ENCODE measurements at regions not wholly inside any gene's neighbourhood (a gene's known extent, or its start where the extent isn't known, plus 50 kb on each side); places are given as distances from the start of the nearest gene placed in this dataset.

- FAIRE-seq (no peak), DNase-seq (ENCODE audit: low read depth, low spot score) (no peak)
- Histone ChIP-seq H3K79me2 (ENCODE audit: control insufficient read depth, insufficient read depth, low read length) (no peaks in the 10 kb centered on the region), H3K36me3 (ENCODE audit: control insufficient read depth in 2 of 2, extremely low read depth in 1 of 2, insufficient read depth in 2 of 2, low read length in 2 of 2) (no peaks in the 10 kb centered on the region), H2AFZ (ENCODE audit: low read depth, low read length) (no peak overlapping the region), H3K4me1 (ENCODE audit: control insufficient read depth, extremely low read depth, insufficient read depth, low read length) (no peaks in the 10 kb centered on the region), H3K9me1 (replicated peaks; ENCODE audit: control insufficient read depth, extremely low read depth, insufficient read depth, low read length) (no peaks in the 10 kb centered on the region), H3K9ac (replicated peaks; ENCODE audit: extremely low read depth, insufficient read depth, low read length) (no peak overlapping the region), H3K27ac (ENCODE audit: insufficient read depth, low read depth, low read length) (no peak overlapping the region), H4K20me1 (replicated peaks; ENCODE audit: control insufficient read depth, extremely low read depth, insufficient read depth, low read length) (no peaks in the 10 kb centered on the region), H3K4me2 (ENCODE audit: insufficient read depth, low read length) (no peak overlapping the region), H3K4me3 (replicated peaks in 1 of 3; ENCODE audit: insufficient read depth in 1 of 3, low read depth in 1 of 3, low read length in 3 of 3) (no peak overlapping the region), H3K27me3 (ENCODE audit: control insufficient read depth in 2 of 2, insufficient read depth in 2 of 2, low read length in 2 of 2) (no peaks in the 10 kb centered on the region), H3K9me3 (replicated peaks; ENCODE audit: control insufficient read depth, insufficient read depth, low read length) (no peaks in the 10 kb centered on the region)
- BruUV-seq (replicated peaks) = no TSS peak
- intact Hi-C loops (cut with micrococcal nuclease) (no loop called here), dilution Hi-C loops (cut with MboI; ENCODE audit: extremely low pct_ligation_motif_present, low sequenced_read_pairs) (no loop called here)
- TF ChIP-seq FOS (IDR thresholded peaks at IDR 0.05; ENCODE audit: borderline replicate concordance, insufficient read depth, low read length) (no peak), POLR2A (IDR thresholded peaks at IDR 0.05; ENCODE audit: low read depth, low read length) (no peak), MYC (IDR thresholded peaks at IDR 0.05; ENCODE audit: low read depth, low read length) (no peak), GATA2 (IDR thresholded peaks at IDR 0.05; ENCODE audit: insufficient read depth, insufficient read length, low read depth, low read length) (no peak), CTCF (IDR thresholded peaks at IDR 0.05; ENCODE audit: extremely low read depth in 1 of 2, insufficient read depth in 1 of 2, low read depth in 1 of 2, low read length in 2 of 2) (no peak), POLR2AphosphoS5 (IDR thresholded peaks at IDR 0.05; ENCODE audit: insufficient read depth, low read depth, low read length) (no peak), JUN (IDR thresholded peaks at IDR 0.05; ENCODE audit: borderline replicate concordance, insufficient read depth, insufficient read length, low read depth) (no peak), MAX (IDR thresholded peaks at IDR 0.05; ENCODE audit: insufficient read depth, insufficient read length) (no peak), EZH2 (IDR thresholded peaks at IDR 0.05; ENCODE audit: borderline replicate concordance, low read depth, low read length, severe bottlenecking) (no peak)
- ChIA-PET POLR2A (no interaction called here), CTCF (no interaction called here)
These were observed 126.8 kb upstream of the APOOL start for GRCh38 chrX:84876876-84877275.

All from endothelial cell of umbilical vein (primary cell).